IPS-18a (cell line): ENCODE measurements at regions not wholly inside any gene's neighbourhood (a gene's known extent, or its start where the extent isn't known, plus 50 kb on each side); places are given as distances from the start of the nearest gene placed in this dataset.

Experiments
- H3K27ac ChIP-seq: one replicate; pipeline ENCODE4 v1.5.1; 2013; ENCODE audit warnings: low read length
- H3K27me3 ChIP-seq: one replicate; pipeline ENCODE4 v1.6.1; 2013; ENCODE audit warnings: mild to moderate bottlenecking, low read length; ENCODE audit not compliant: control insufficient read depth, insufficient read depth
- H3K36me3 ChIP-seq: one replicate; pipeline ENCODE4 v1.6.1; 2013; ENCODE audit warnings: low read depth, low read length; ENCODE audit not compliant: control insufficient read depth
- H3K4me1 ChIP-seq: one replicate; pipeline ENCODE4 v1.6.1; 2013; ENCODE audit warnings: low read depth, low read length; ENCODE audit not compliant: control insufficient read depth
- H3K4me3 ChIP-seq: one replicate; pipeline ENCODE4 v1.5.1; 2013; ENCODE audit warnings: low read length
- H3K9ac ChIP-seq: one replicate; pipeline ENCODE4 v1.6.1; 2013; ENCODE audit warnings: mild to moderate bottlenecking, low read length, moderate library complexity
- H3K9me3 ChIP-seq: one replicate; pipeline ENCODE4 v1.6.1; 2013; ENCODE audit warnings: low read depth, low read length; ENCODE audit not compliant: control insufficient read depth

DNA sequence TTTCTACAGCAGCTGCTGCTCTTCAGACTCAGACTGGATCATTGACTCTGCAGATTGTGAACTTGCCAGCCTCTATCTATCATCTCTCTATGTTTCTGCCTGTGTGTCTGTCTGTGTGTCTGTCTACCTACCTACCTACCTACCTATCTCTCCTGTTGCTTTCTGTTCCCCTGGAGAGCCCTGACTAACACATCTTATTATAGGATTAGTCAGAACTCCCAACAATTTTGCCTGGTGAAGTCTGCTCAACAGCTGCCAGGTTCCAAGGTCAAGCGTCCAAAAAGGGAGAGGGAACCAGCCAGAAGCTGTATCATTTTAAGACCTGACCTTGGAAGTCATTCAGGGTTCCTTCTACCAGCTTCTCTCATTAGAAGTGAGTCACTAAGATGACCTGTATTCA is 579.0 kb upstream of the DPP6 start:
- Histone ChIP-seq H3K27ac (no peak overlapping the region), H3K4me1 (no peaks in the 10 kb centered on the region), H3K9ac (no peak overlapping the region), H3K36me3 (no peaks in the 10 kb centered on the region), H3K27me3 (no peaks in the 10 kb centered on the region), H3K4me3 (no peak overlapping the region), H3K9me3 (peaks cover 10% of the 10 kb centered on the region)

DNA sequence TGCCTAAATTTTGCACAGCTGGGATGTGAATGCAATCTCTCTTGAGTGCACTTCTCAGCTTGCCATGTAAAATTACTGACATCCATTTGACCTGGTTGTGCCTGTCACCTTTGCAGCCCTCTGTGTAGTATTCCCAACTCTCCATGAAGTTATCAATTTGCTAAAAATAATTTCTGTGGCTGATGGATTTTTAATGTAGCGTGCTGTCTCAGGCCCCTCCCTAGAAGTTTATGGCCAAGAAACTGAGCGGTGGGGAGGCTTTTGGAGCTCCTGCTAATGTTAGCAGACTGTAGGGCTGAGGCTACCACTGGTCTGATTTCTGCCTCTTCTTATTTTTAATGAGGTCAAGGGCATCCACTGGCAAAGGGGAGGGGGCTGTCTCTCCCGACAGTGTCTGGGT is 577.0 kb upstream of the DPP6 start:
- H3K27ac ChIP-seq = no peak overlapping the region
- no peaks in the 10 kb centered on the region for H3K36me3 ChIP-seq
- no peaks in the 10 kb centered on the region for H3K4me1 ChIP-seq
- H3K9ac ChIP-seq = no peak overlapping the region
- H3K27me3 ChIP-seq = no peaks in the 10 kb centered on the region
- peaks cover 9% of the 10 kb centered on the region for H3K9me3 ChIP-seq
- H3K4me3 ChIP-seq = no peak overlapping the region

GRCh38 chr7:153476166-153476565 is 576.0 kb upstream of the DPP6 start:
- H3K4me3 ChIP-seq = no peak overlapping the region
- H3K9me3 ChIP-seq = peaks cover 9% of the 10 kb centered on the region
- no peaks in the 10 kb centered on the region for H3K36me3 ChIP-seq
- H3K9ac ChIP-seq = no peak overlapping the region
- H3K4me1 ChIP-seq = no peaks in the 10 kb centered on the region
- no peaks in the 10 kb centered on the region for H3K27me3 ChIP-seq
- no peak overlapping the region for H3K27ac ChIP-seq

- H3K27ac ChIP-seq = no peak overlapping the region
- no peaks in the 10 kb centered on the region for H3K36me3 ChIP-seq
- H3K4me1 ChIP-seq = no peaks in the 10 kb centered on the region
- no peak overlapping the region for H3K9ac ChIP-seq
- H3K4me3 ChIP-seq = no peak overlapping the region
- no peaks in the 10 kb centered on the region for H3K27me3 ChIP-seq
- peaks cover 8% of the 10 kb centered on the region for H3K9me3 ChIP-seq
These were observed 555.9 kb upstream of the DPP6 start for GRCh38 chr7:153496257-153496656.

DNA sequence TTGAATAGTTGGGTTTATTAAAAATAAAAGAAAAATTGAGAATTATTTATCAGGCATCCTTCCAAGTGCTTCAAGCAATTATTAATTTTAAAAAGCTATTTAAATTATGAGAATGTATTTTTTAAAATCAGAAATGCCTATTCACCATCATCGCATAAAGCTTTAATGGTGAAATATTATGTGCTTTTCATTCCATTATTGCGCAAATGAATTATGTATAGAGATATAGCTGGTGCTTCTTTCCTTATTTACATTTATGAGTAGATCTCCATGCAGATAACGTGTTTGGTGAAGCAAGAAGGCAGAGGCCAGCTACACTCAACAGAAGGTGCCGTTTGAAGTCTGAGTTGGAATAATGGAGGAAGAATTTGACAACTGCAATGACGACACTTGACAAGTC is 549.1 kb upstream of the DPP6 start:
- H3K36me3 ChIP-seq = no peaks in the 10 kb centered on the region
- H3K9ac ChIP-seq = no peak overlapping the region
- no peak overlapping the region for H3K27ac ChIP-seq
- H3K9me3 ChIP-seq = peaks cover 17% of the 10 kb centered on the region
- H3K4me3 ChIP-seq = no peak overlapping the region
- H3K27me3 ChIP-seq = no peaks in the 10 kb centered on the region
- H3K4me1 ChIP-seq = no peaks in the 10 kb centered on the region

DNA sequence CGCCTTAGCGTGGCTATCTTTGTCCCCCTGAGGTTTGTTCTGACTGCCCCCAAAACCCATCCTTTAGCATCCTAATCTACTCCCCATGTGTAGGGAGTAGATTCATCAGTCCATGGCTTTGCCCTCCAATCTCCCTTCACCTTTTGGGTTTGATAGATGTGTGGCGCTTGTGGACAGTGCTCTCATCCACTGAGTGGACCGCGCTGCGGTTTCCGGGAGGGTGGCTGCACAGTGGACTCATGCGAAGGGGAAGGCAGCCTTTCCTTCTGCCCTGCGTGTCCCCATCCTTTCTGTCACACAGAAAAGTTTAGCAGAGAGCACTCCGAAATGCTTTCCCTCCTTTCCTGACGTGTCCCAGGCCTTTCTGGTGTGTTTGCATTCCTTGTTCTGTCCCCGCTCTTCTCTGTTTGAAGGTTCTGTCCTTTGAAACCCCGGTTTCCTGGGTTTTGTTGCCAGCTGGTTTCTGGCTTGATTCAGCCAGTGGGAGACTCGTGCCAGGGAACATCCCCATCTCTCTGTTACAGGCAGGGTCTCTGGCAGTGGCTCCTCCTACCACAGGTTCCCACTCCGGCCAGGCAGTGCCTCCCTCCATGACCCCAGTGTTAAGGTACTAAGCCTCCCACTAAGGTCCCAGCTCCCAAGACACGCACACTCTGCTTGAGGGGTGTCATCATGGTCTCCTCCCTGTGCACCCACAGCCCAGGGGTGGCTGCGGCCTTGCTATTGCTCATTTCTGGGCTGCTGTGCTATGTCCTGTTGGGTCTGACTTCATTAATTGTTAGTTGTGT is 547.7 kb upstream of the DPP6 start:
- H3K27me3 ChIP-seq = no peaks in the 10 kb centered on the region
- H3K27ac ChIP-seq = no peak overlapping the region
- no peaks in the 10 kb centered on the region for H3K36me3 ChIP-seq
- no peak overlapping the region for H3K4me3 ChIP-seq
- no peaks in the 10 kb centered on the region for H3K4me1 ChIP-seq
- H3K9ac ChIP-seq = no peak overlapping the region
- peaks cover 17% of the 10 kb centered on the region for H3K9me3 ChIP-seq

DNA sequence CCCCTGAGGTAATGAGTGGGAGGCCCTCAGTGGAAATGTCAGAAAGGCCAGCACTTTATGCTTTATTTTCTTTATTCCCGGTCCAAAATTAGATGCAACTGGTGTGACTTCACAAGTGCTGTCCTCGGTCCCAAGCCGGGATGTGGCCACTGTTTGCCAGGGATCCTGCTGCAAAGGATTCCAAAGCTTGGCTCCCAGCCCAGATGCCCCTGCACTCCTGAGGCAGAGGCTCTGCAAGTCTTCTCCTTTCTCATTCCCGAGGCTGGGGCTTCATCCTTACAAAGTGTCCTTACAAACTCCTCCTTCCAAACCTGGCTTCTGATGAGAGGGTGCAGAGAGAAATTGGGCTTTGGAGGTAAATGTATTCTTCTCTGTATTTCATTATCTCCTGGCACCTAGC is 544.3 kb upstream of the DPP6 start:
- Histone ChIP-seq H3K4me1 (no peaks in the 10 kb centered on the region), H3K9me3 (peaks cover 10% of the 10 kb centered on the region), H3K27me3 (no peaks in the 10 kb centered on the region), H3K27ac (no peak overlapping the region), H3K9ac (no peak overlapping the region), H3K4me3 (no peak overlapping the region), H3K36me3 (no peaks in the 10 kb centered on the region)

- H3K4me3 ChIP-seq = no peak overlapping the region
- H3K27ac ChIP-seq = no peak overlapping the region
- H3K9ac ChIP-seq = no peak overlapping the region
- peaks cover 9% of the 10 kb centered on the region for H3K9me3 ChIP-seq
- no peaks in the 10 kb centered on the region for H3K4me1 ChIP-seq
- no peaks in the 10 kb centered on the region for H3K27me3 ChIP-seq
- H3K36me3 ChIP-seq = no peaks in the 10 kb centered on the region
These were observed 542.4 kb upstream of the DPP6 start for GRCh38 chr7:153509768-153510167.

DNA sequence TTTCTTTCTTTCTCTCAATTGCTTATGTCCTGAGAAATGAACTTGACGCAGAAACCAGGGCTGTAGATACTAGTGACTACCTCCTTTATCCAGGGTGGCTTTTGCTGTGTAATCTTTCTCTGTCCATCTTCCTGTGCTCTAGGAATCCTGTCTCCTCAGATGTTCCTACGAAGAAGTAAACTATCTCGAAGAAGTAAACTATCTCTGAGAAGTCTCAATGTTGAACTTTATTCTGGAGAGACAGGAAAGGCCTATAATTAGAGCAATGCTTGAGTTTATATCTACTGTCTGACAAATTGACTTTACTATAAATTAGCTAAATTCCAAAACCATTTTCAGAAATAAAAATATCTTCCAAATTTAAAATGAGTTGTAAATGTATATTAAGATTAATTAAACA is 541.5 kb upstream of the DPP6 start:
- H3K9ac ChIP-seq = no peak overlapping the region
- no peak overlapping the region for H3K4me3 ChIP-seq
- H3K4me1 ChIP-seq = no peaks in the 10 kb centered on the region
- no peaks in the 10 kb centered on the region for H3K27me3 ChIP-seq
- H3K27ac ChIP-seq = no peak overlapping the region
- peaks cover 9% of the 10 kb centered on the region for H3K9me3 ChIP-seq
- no peaks in the 10 kb centered on the region for H3K36me3 ChIP-seq

- Histone ChIP-seq H3K4me1 (no peaks in the 10 kb centered on the region), H3K9ac (no peak overlapping the region), H3K27me3 (no peaks in the 10 kb centered on the region), H3K4me3 (no peak overlapping the region), H3K36me3 (no peaks in the 10 kb centered on the region), H3K27ac (no peak overlapping the region), H3K9me3 (peaks cover 10% of the 10 kb centered on the region)
These were observed 538.2 kb upstream of the DPP6 start for GRCh38 chr7:153514032-153514431.

DNA sequence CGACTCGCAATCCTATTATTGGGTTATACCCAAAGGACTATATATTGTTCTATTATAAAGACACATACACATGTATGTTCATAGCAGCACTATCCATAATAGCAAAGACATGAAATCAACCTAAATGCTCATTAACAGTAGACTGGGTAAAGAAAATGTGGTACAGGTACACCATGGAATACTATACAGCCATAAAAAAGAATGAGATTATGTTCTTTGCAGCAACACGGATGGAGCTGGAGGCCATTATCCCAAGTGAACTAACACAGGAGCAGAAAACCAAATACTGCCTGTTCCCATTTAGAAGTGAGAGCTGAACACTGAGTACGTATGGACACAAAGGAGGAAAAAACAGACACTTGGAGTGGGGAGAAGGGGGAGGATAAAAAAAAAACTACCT is 536.8 kb upstream of the DPP6 start:
- H3K9me3 ChIP-seq = peaks cover 10% of the 10 kb centered on the region
- no peak overlapping the region for H3K27ac ChIP-seq
- no peak overlapping the region for H3K9ac ChIP-seq
- H3K36me3 ChIP-seq = no peaks in the 10 kb centered on the region
- H3K27me3 ChIP-seq = no peaks in the 10 kb centered on the region
- no peaks in the 10 kb centered on the region for H3K4me1 ChIP-seq
- H3K4me3 ChIP-seq = no peak overlapping the region

- Histone ChIP-seq H3K4me3 (no peak overlapping the region), H3K27ac (no peak overlapping the region), H3K4me1 (no peaks in the 10 kb centered on the region), H3K9me3 (peaks cover 11% of the 10 kb centered on the region), H3K27me3 (no peaks in the 10 kb centered on the region), H3K36me3 (no peaks in the 10 kb centered on the region), H3K9ac (no peak overlapping the region)
These were observed 533.8 kb upstream of the DPP6 start for GRCh38 chr7:153518201-153518984.
